IMR-90 (cell line): ENCODE measurements at regions not wholly inside any gene's neighbourhood (a gene's known extent, or its start where the extent isn't known, plus 50 kb on each side); places are given as distances from the start of the nearest gene placed in this dataset.

Source experiments
- CEBPB ChIP-seq: IDR thresholded peaks from 2 replicates; pipeline ENCODE4 v1.6.1; 2012; ENCODE audit warnings: low read depth, low read length, improper control_type of control experiment
- CHD1 ChIP-seq: IDR thresholded peaks from 2 replicates; pipeline ENCODE4 v1.6.1; 2012; ENCODE audit warnings: low read depth, low read length, improper control_type of control experiment
- MAFK ChIP-seq: IDR thresholded peaks from 2 replicates; pipeline ENCODE4 v1.6.1; 2012; ENCODE audit warnings: low read depth, low read length, improper control_type of control experiment
- MXI1 ChIP-seq: IDR thresholded peaks from 2 replicates; pipeline ENCODE4 v1.6.1; 2012; ENCODE audit warnings: low read depth, mild to moderate bottlenecking, low read length, moderate library complexity, borderline replicate concordance
- POLR2A ChIP-seq: IDR thresholded peaks from 2 replicates; pipeline ENCODE4 v1.6.1; 2012; ENCODE audit warnings: mild to moderate bottlenecking, low read depth, low read length
- RAD21 ChIP-seq: IDR thresholded peaks from 2 replicates; pipeline ENCODE4 v1.6.1; 2012; ENCODE audit warnings: low read length, improper control_type of control experiment
- RFX5 ChIP-seq: IDR thresholded peaks from 2 replicates; pipeline ENCODE4 v1.8.0; 2012; ENCODE audit warnings: low read depth, mild to moderate bottlenecking, low read length, moderate library complexity
- SMC3 ChIP-seq: fragments of 150-350 bp; IDR thresholded peaks from 2 replicates; pipeline ENCODE4 v1.6.1; 2016; ENCODE audit warnings: low read depth, mild to moderate bottlenecking, antibody characterized with exemption, low read length, moderate library complexity
- USF2 ChIP-seq: fragments of 150-350 bp; IDR thresholded peaks from 2 replicates; pipeline ENCODE4 v1.6.1; 2017; ENCODE audit warnings: mild to moderate bottlenecking, antibody characterized with exemption, low read length, low read depth
- TF ChIP-seq, protein P1 (sequence below): conservative IDR thresholded peaks from 2 replicates; pipeline ENCODE4 v1.5.1; 2012; ENCODE audit warnings: mild to moderate bottlenecking, low read depth, low read length, improper control_type of control experiment
- TF ChIP-seq, protein P2 (sequence below): fragments of 150-350 bp; IDR thresholded peaks from 2 replicates; pipeline ENCODE4 v1.6.1; 2016; ENCODE audit warnings: low read depth, mild to moderate bottlenecking, low read length, moderate library complexity, borderline replicate concordance

DNA sequence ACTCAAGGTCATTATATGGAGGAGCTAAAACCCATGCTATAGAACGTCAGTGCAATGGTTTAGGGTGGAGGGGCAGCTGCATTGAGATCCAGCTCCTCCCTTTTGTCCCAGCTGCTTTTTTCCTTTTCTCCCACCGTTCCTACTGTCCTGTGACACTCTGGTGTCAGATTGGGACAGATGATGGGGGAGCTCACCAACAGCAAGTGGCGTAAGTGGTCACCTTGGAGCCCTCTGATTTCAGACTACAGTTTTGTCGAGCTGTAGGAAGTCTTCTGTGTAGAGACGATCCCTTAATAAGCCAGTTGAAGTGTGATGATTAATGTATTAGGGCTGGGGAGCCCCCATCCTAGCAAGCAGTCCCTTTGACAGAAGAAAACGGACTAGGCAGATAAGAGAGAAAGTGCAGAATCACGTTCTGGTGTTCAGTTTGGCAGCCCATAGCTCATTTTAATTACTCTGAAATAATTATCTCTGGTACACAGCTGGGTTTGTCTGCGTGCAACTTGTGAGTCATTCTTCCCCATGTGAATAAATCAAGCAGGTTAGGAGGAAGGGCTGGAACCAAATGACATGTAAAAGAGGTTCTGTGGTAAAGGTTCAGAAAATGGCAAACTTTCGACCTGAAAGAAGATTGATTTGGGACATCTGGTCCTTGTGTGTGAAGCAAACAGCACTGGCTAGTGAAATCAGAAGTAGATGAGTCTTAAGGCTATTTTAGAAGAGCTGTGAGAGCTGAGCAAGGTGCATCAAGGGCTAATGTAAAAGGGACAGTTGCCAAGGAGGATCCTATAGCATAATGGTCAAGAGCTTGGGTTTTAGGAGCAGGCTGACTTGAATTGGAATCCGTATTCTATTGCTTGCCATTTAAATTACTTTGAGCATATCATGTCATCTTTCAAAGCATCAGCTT lies 241.4 kb downstream of the EDEM1 start:
- TF ChIP-seq, protein P1, sequence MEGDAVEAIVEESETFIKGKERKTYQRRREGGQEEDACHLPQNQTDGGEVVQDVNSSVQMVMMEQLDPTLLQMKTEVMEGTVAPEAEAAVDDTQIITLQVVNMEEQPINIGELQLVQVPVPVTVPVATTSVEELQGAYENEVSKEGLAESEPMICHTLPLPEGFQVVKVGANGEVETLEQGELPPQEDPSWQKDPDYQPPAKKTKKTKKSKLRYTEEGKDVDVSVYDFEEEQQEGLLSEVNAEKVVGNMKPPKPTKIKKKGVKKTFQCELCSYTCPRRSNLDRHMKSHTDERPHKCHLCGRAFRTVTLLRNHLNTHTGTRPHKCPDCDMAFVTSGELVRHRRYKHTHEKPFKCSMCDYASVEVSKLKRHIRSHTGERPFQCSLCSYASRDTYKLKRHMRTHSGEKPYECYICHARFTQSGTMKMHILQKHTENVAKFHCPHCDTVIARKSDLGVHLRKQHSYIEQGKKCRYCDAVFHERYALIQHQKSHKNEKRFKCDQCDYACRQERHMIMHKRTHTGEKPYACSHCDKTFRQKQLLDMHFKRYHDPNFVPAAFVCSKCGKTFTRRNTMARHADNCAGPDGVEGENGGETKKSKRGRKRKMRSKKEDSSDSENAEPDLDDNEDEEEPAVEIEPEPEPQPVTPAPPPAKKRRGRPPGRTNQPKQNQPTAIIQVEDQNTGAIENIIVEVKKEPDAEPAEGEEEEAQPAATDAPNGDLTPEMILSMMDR: no peak
- TF ChIP-seq RFX5 (no peak), SMC3 (no peak), CEBPB (no peak), MAFK (no peak), POLR2A (no peak), MXI1 (no peak), RAD21 (no peak), CHD1 (no peak), USF2 (no peak)
- TF ChIP-seq, protein P2, sequence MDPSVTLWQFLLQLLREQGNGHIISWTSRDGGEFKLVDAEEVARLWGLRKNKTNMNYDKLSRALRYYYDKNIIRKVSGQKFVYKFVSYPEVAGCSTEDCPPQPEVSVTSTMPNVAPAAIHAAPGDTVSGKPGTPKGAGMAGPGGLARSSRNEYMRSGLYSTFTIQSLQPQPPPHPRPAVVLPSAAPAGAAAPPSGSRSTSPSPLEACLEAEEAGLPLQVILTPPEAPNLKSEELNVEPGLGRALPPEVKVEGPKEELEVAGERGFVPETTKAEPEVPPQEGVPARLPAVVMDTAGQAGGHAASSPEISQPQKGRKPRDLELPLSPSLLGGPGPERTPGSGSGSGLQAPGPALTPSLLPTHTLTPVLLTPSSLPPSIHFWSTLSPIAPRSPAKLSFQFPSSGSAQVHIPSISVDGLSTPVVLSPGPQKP: no peak
